GM18505 (cell line): ENCODE measurements at regions not wholly inside any gene's neighbourhood (a gene's known extent, or its start where the extent isn't known, plus 50 kb on each side); places are given as distances from the start of the nearest gene placed in this dataset.
"Not testable (repeated sequence)": the region's sequence is repeated elsewhere in the genome, so short reads cannot be mapped to it uniquely, and the experiment has no call there.

Source experiments
- ATAC-seq: cut with Tn5 transposase; IDR thresholded peaks from one replicate; pipeline ENCODE4 v1.9.1; 2021; ENCODE audit not compliant: unreplicated experiment
- POLR2A ChIP-seq: IDR thresholded peaks from 4 replicates; pipeline ENCODE4 v1.6.1; 2011; ENCODE audit warnings: borderline replicate concordance; ENCODE audit not compliant: insufficient read depth, insufficient read length; ENCODE audit errors: extremely low read depth

- no peak for TF ChIP-seq POLR2A
- ATAC-seq: no peak
Observed at GRCh38 chr2:31770741-31771140, 190.0 kb upstream of the SRD5A2 start.

GRCh38 chr2:31765078-31765945 lies 184.6 kb upstream of the SRD5A2 start:
- TF ChIP-seq POLR2A: no peak
- no peak for ATAC-seq

- ATAC-seq: no peak
- no peak for TF ChIP-seq POLR2A
Observed at GRCh38 chr2:31764169-31764568, 183.4 kb upstream of the SRD5A2 start.

- ATAC-seq: no peak
- TF ChIP-seq POLR2A: no peak
Observed at GRCh38 chr2:31762085-31762484, 181.3 kb upstream of the SRD5A2 start.

GRCh38 chr2:31757351-31757750 lies 176.6 kb upstream of the SRD5A2 start:
- not testable (repeated sequence) for ATAC-seq

GRCh38 chr2:31748746-31749145 lies 168.0 kb upstream of the SRD5A2 start:
- not testable (repeated sequence) for ATAC-seq

- TF ChIP-seq POLR2A: no peak
- no peak for ATAC-seq
Observed at GRCh38 chr2:31748041-31748440, 167.3 kb upstream of the SRD5A2 start.

GRCh38 chr2:31739161-31739560 lies 158.4 kb upstream of the SRD5A2 start:
- no peak for TF ChIP-seq POLR2A
- ATAC-seq: no peak

- no peak for TF ChIP-seq POLR2A
- no peak for ATAC-seq
Observed at GRCh38 chr2:31736695-31737454, 156.1 kb upstream of the SRD5A2 start.

- no peak for ATAC-seq
- no peak for TF ChIP-seq POLR2A
Observed at GRCh38 chr2:31735716-31736115, 155.0 kb upstream of the SRD5A2 start.

- no peak for TF ChIP-seq POLR2A
- no peak for ATAC-seq
Observed at GRCh38 chr2:31729442-31730092, 148.8 kb upstream of the SRD5A2 start.

GRCh38 chr2:31729065-31729439 lies 148.3 kb upstream of the SRD5A2 start:
- ATAC-seq: no peak
- TF ChIP-seq POLR2A: no peak

GRCh38 chr2:31728406-31729064 lies 147.8 kb upstream of the SRD5A2 start:
- TF ChIP-seq POLR2A: no peak
- ATAC-seq: no peak
